HG03135 (cell line): ENCODE measurements at regions not wholly inside any gene's neighbourhood (a gene's known extent, or its start where the extent isn't known, plus 50 kb on each side); places are given as distances from the start of the nearest gene placed in this dataset.
"Not testable (repeated sequence)": the region's sequence is repeated elsewhere in the genome, so short reads cannot be mapped to it uniquely, and the experiment has no call there.

Source experiments
- ATAC-seq: cut with Tn5 transposase; IDR thresholded peaks from one replicate; pipeline ENCODE4 v1.9.1; 2021; ENCODE audit warnings: mild to moderate bottlenecking, moderate library complexity; ENCODE audit not compliant: unreplicated experiment

- ATAC-seq, result not testable (repeated sequence)
Measured at GRCh38 chr1:146443088-146443870, 214.5 kb upstream of the NOTCH2NLA start.

GRCh38 chr1:146438543-146438942 lies 209.7 kb upstream of the NOTCH2NLA start:
- ATAC-seq, result not testable (repeated sequence)

DNA sequence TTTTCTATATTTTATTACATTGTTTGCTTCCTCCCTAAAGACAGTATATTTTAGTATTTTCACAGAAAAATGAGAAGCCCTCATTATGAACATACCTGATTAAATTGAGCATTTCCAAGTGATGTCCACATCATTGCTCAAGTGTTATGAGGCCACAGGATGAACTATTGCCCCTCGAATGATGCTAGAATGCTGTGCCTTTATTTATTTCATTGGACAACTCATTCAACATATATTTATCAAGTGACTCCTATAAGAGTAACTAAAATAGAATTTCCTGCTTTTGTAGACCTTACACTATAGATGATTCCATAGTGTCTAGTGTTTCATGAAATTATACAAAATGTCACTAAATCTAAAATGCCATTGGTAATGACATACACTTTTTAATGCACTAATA lies 187.8 kb upstream of the NOTCH2NLA start:
- not testable (repeated sequence) for ATAC-seq

- ATAC-seq, result not testable (repeated sequence)
Measured at GRCh38 chr1:146415017-146415416, 186.2 kb upstream of the NOTCH2NLA start.

GRCh38 chr1:146413911-146414310 lies 185.1 kb upstream of the NOTCH2NLA start:
- not testable (repeated sequence) for ATAC-seq

DNA sequence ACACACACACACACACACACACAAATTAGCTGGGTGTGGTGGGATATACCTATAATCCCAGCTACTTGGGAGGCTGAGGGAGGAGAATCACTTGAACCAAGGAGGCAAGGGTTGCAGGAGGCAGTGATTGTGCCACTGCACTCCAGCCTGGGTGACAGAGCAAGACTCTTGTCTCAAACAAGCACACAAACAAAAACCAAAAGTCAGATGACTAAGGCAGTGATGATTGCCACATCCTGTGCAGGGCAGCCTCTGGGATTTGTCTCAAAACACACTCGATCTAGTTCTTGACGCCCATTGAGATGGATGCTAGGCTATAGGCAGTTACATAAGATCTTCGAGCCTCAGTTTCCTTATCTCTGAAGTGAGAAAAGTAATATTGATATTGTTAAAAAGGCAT lies 183.1 kb upstream of the NOTCH2NLA start:
- not testable (repeated sequence) for ATAC-seq

GRCh38 chr1:146409817-146410441 lies 181.1 kb upstream of the NOTCH2NLA start:
- ATAC-seq, result peak; percentile 77

DNA sequence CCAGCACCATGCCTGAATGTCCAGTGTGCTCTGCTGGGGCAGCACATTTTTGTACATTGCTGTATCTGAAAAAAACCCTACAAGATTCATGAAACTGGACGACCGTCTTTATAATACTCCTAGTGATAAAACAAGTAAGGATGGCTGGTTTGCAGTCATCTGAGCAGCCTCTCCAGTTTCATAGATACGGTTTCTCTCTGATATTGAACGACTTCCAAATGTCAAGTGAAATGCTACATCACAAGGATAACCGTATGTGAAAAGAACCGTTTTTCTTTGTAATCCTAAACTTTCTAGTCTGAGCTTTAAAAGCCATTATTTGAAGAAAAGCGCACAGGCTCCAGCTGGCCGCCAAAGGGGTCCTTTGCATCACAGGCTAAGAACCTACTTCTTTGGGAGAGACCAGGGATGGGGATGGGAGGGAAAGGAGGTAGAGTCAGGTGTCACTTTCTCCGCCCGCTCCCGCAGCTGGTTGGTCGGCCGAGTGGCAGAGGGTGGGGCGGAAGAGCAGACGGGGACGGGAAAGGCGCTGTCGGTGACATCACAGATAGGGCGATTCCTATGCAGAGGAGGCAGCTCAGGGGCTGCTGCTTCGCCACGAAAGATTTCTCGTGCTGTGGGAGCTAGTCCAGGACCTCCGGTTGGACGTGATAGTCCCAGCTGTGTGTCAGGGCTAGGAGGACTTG lies 180.4 kb upstream of the NOTCH2NLA start:
- ATAC-seq, result peak; percentile 43

- not testable (repeated sequence) for ATAC-seq
Measured at GRCh38 chr1:146401281-146401825, 172.5 kb upstream of the NOTCH2NLA start.

GRCh38 chr1:146400173-146401121 lies 171.6 kb upstream of the NOTCH2NLA start:
- ATAC-seq, result not testable (repeated sequence)

DNA sequence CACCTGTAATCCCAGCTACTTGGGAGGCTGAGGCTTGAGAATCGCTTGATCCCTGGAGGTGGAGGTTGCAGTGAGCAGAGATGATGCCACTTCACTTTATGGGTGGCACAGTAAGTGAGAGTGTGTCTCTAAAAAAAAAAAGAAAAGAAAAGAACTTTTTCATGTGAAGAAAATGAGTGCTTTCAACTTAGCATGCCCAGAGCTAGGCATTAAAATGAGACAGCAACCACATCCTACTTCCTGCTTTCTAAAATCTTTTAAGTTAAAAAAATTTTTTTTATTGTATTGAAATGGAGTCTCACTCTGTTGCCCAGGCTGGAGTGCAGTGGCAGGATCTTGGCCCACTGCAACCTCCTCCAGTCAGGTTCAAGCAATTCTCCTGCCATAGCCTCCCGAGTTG lies 170.4 kb upstream of the NOTCH2NLA start:
- ATAC-seq, result not testable (repeated sequence)

DNA sequence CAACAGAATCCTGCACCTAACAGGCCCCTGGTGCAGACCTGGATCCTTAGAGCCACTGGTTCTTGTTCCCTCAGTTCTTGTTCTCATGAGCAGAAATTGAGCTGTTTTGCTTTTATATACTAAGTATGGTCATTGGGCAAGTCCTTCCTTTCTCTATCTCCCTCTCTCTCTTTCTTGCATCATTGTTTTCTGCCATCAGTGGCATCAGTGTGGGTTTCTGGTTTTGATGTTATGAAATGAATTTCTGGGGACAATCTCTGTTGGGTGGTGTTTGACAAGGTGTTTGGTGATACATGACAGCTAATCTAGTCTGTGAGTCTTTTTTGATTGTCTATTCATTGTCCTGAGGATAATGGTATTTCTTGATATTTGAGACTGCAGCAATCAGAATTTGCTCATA lies 168.0 kb upstream of the NOTCH2NLA start:
- not testable (repeated sequence) for ATAC-seq

GRCh38 chr1:146396242-146396641 lies 167.4 kb upstream of the NOTCH2NLA start:
- not testable (repeated sequence) for ATAC-seq

DNA sequence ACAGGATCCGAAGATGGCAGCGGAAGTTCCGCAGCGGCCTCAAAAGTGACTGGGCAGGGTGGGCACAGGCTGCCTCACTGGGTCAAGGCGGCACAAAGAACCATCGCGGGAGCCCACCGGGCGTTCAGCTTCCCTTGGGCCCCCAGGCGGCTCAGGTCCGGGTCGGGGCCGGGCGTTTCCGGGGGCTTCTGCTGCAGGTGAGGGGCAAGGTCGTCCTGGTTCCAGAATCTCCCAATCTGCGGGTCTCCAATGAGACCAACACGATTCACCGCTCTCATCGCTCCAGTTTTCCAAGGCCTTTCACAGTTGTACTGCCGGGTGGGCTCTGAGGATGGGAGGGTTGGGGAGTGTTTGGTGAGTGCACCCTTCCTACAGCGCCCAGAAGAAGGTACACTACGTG lies 165.0 kb upstream of the NOTCH2NLA start:
- ATAC-seq, result not testable (repeated sequence)

- not testable (repeated sequence) for ATAC-seq
Measured at GRCh38 chr1:146393154-146393553, 164.3 kb upstream of the NOTCH2NLA start.

- not testable (repeated sequence) for ATAC-seq
Measured at GRCh38 chr1:146389178-146389577, 160.4 kb upstream of the NOTCH2NLA start.

GRCh38 chr1:146387750-146388469 lies 159.1 kb upstream of the NOTCH2NLA start:
- not testable (repeated sequence) for ATAC-seq

- ATAC-seq, result peak; percentile 98
Measured at GRCh38 chr1:146386851-146387749, 158.3 kb upstream of the NOTCH2NLA start.
